Naive B cell (primary cell): ENCODE measurements at regions not wholly inside any gene's neighbourhood (a gene's known extent, or its start where the extent isn't known, plus 50 kb on each side); places are given as distances from the start of the nearest gene placed in this dataset.
"Not testable (repeated sequence)": the region's sequence is repeated elsewhere in the genome, so short reads cannot be mapped to it uniquely, and the experiment has no call there.

ENCODE experiments used
- ATAC-seq, 2 donors: fragments of 150-1000 bp; cut with Tn5 transposase; 2 replicates each; pipeline ENCODE4 v1.10.0; 2021; ENCODE audit warnings: low read depth in 2 of 2, mild to moderate bottlenecking in 2 of 2, moderate library complexity in 2 of 2
- DNase-seq: peaks from one replicate; pipeline ENCODE4 v3.0.0; 2022
- H3K27ac Mint-ChIP-seq, 6 donors: one replicate each; pipeline ENCODE4 v1.8.0; 2020 to 2022; ENCODE audit warnings: mild to moderate bottlenecking in 6 of 6, mixed read lengths in 6 of 6, moderate library complexity in 5 of 6, inconsistent platforms in 2 of 6
- H3K27me3 Mint-ChIP-seq, 3 donors: one replicate each; pipeline ENCODE4 v1.8.0; 2021 to 2022; ENCODE audit warnings: mixed read lengths in 3 of 3, mild to moderate bottlenecking in 1 of 3
- H3K36me3 Mint-ChIP-seq, 2 donors: one replicate each; pipeline ENCODE4 v1.8.0; 2020 to 2022; ENCODE audit warnings: mixed read lengths in 2 of 2, inconsistent platforms in 1 of 2, mild to moderate bottlenecking in 1 of 2
- H3K4me1 Mint-ChIP-seq, 3 donors: one replicate each; pipeline ENCODE4 v1.8.0; 2020 to 2022; ENCODE audit warnings: mixed read lengths in 3 of 3, inconsistent platforms in 1 of 3, mild to moderate bottlenecking in 1 of 3, moderate library complexity in 1 of 3
- H3K4me3 Mint-ChIP-seq, 8 donors: one replicate each; pipeline ENCODE4 v1.8.0; 2020 to 2022; ENCODE audit warnings: mild to moderate bottlenecking in 8 of 8, mixed read lengths in 8 of 8, moderate library complexity in 8 of 8, inconsistent platforms in 2 of 8
- H3K9me3 Mint-ChIP-seq, 7 donors: one replicate each; pipeline ENCODE4 v1.8.0; 2020 to 2022; ENCODE audit warnings: mixed read lengths in 7 of 7, mild to moderate bottlenecking in 5 of 7, inconsistent platforms in 2 of 7, moderate library complexity in 1 of 7

- Mint-ChIP-seq H3K4me3 (no peak overlapping the region), H3K9me3 (peaks cover 0 to 2% (median 0%) of the 10 kb centered on the region in 7 donors), H3K4me1 (no peaks in the 10 kb centered on the region), H3K36me3 (no peaks in the 10 kb centered on the region), H3K27me3 (no peaks in the 10 kb centered on the region), H3K27ac (no peak overlapping the region)
- no peak for ATAC-seq
- no peak for DNase-seq
These were observed 702.9 kb downstream of the TENT5A start for GRCh38 chr6:81049425-81050042.

- ATAC-seq (no peak), DNase-seq (no peak)
- Mint-ChIP-seq H3K9me3 (peaks cover 0 to 5% (median 0%) of the 10 kb centered on the region in 7 donors), H3K27me3 (no peaks in the 10 kb centered on the region), H3K27ac (no peak overlapping the region), H3K4me1 (no peaks in the 10 kb centered on the region), H3K4me3 (no peak overlapping the region), H3K36me3 (no peaks in the 10 kb centered on the region)
These were observed 721.1 kb downstream of the TENT5A start for GRCh38 chr6:81031416-81031815.

- DNase-seq (no peak), ATAC-seq (no peak)
- H3K36me3 Mint-ChIP-seq = no peaks in the 10 kb centered on the region
- no peak overlapping the region for H3K4me3 Mint-ChIP-seq
- H3K27ac Mint-ChIP-seq = no peak overlapping the region
- H3K9me3 Mint-ChIP-seq = peaks cover 0 to 20% (median 7%) of the 10 kb centered on the region in 7 donors
- no peaks in the 10 kb centered on the region for H3K4me1 Mint-ChIP-seq
- no peaks in the 10 kb centered on the region for H3K27me3 Mint-ChIP-seq
These were observed 726.4 kb downstream of the TENT5A start for GRCh38 chr6:81026041-81026553.

GRCh38 chr6:81023709-81024108 is 728.8 kb downstream of the TENT5A start:
- Mint-ChIP-seq H3K36me3 (no peaks in the 10 kb centered on the region), H3K4me1 (no peaks in the 10 kb centered on the region), H3K4me3 (no peak overlapping the region), H3K27me3 (no peaks in the 10 kb centered on the region), H3K9me3 (peaks cover 2 to 26% (median 6%) of the 10 kb centered on the region in 7 donors), H3K27ac (no peak overlapping the region)
- DNase-seq (no peak), ATAC-seq (no peak)

GRCh38 chr6:81023007-81023582 is 729.4 kb downstream of the TENT5A start:
- no peaks in the 10 kb centered on the region for H3K4me1 Mint-ChIP-seq
- H3K27ac Mint-ChIP-seq = no peak overlapping the region
- no peaks in the 10 kb centered on the region for H3K27me3 Mint-ChIP-seq
- no peak for DNase-seq
- no peak overlapping the region for H3K4me3 Mint-ChIP-seq
- no peak for ATAC-seq
- peaks cover 2 to 29% (median 6%) of the 10 kb centered on the region in 7 donors for H3K9me3 Mint-ChIP-seq
- no peaks in the 10 kb centered on the region for H3K36me3 Mint-ChIP-seq

- not testable (repeated sequence) for H3K4me3 Mint-ChIP-seq, DNase-seq, H3K27ac Mint-ChIP-seq, H3K36me3 Mint-ChIP-seq, H3K4me1 Mint-ChIP-seq, H3K27me3 Mint-ChIP-seq, ATAC-seq
- peaks cover 4 to 21% (median 6%) of the 10 kb centered on the region in 7 donors for H3K9me3 Mint-ChIP-seq
These were observed 734.9 kb downstream of the TENT5A start for GRCh38 chr6:81017586-81017985.

GRCh38 chr6:81003894-81004293 is 748.6 kb downstream of the TENT5A start:
- no peak for ATAC-seq
- DNase-seq = no peak
- Mint-ChIP-seq H3K27me3 (no peaks in the 10 kb centered on the region), H3K9me3 (peaks cover 0 to 29% (median 7%) of the 10 kb centered on the region in 7 donors), H3K36me3 (no peaks in the 10 kb centered on the region), H3K4me3 (no peak overlapping the region), H3K27ac (no peak overlapping the region), H3K4me1 (no peaks in the 10 kb centered on the region)

GRCh38 chr6:81003156-81003555 is 749.3 kb downstream of the TENT5A start:
- Mint-ChIP-seq H3K9me3 (peaks cover 0 to 29% (median 7%) of the 10 kb centered on the region in 7 donors), H3K27ac (no peak overlapping the region), H3K4me3 (no peak overlapping the region), H3K36me3 (no peaks in the 10 kb centered on the region), H3K27me3 (no peaks in the 10 kb centered on the region), H3K4me1 (no peaks in the 10 kb centered on the region)
- no peak for DNase-seq
- ATAC-seq = no peak

GRCh38 chr6:81002126-81002525 is 750.4 kb downstream of the TENT5A start:
- ATAC-seq (no peak), DNase-seq (no peak)
- Mint-ChIP-seq H3K9me3 (peaks cover 0 to 31% (median 7%) of the 10 kb centered on the region in 7 donors), H3K4me1 (no peaks in the 10 kb centered on the region), H3K27me3 (no peaks in the 10 kb centered on the region), H3K36me3 (no peaks in the 10 kb centered on the region), H3K4me3 (no peak overlapping the region), H3K27ac (no peak overlapping the region)

- peaks cover 0 to 13% (median 4%) of the 10 kb centered on the region in 7 donors for H3K9me3 Mint-ChIP-seq
- H3K4me3 Mint-ChIP-seq = no peak overlapping the region
- no peaks in the 10 kb centered on the region for H3K36me3 Mint-ChIP-seq
- DNase-seq = no peak
- H3K4me1 Mint-ChIP-seq = no peaks in the 10 kb centered on the region
- no peak for ATAC-seq
- H3K27ac Mint-ChIP-seq = no peak overlapping the region
- no peaks in the 10 kb centered on the region for H3K27me3 Mint-ChIP-seq
These were observed 761.2 kb downstream of the TENT5A start for GRCh38 chr6:80991316-80991715.

- ATAC-seq = no peak
- H3K9me3 Mint-ChIP-seq = peaks cover 0 to 7% (median 2%) of the 10 kb centered on the region in 7 donors
- DNase-seq = no peak
- no peaks in the 10 kb centered on the region for H3K36me3 Mint-ChIP-seq
- H3K4me1 Mint-ChIP-seq = no peaks in the 10 kb centered on the region
- H3K4me3 Mint-ChIP-seq = no peak overlapping the region
- no peaks in the 10 kb centered on the region for H3K27me3 Mint-ChIP-seq
- no peak overlapping the region for H3K27ac Mint-ChIP-seq
These were observed 763.6 kb downstream of the TENT5A start for GRCh38 chr6:80988892-80989291.

- Mint-ChIP-seq H3K36me3 (no peaks in the 10 kb centered on the region), H3K4me3 (no peak overlapping the region), H3K4me1 (no peaks in the 10 kb centered on the region), H3K27ac (no peak overlapping the region), H3K27me3 (no peaks in the 10 kb centered on the region), H3K9me3 (peaks cover 0 to 7% (median 3%) of the 10 kb centered on the region in 7 donors)
- ATAC-seq = no peak
- DNase-seq = no peak
These were observed 764.2 kb downstream of the TENT5A start for GRCh38 chr6:80988286-80988685.

- DNase-seq, H3K36me3 Mint-ChIP-seq, H3K27ac Mint-ChIP-seq, H3K4me1 Mint-ChIP-seq, H3K4me3 Mint-ChIP-seq, ATAC-seq, H3K27me3 Mint-ChIP-seq, H3K9me3 Mint-ChIP-seq: not testable (repeated sequence)
These were observed 771.3 kb downstream of the TENT5A start for GRCh38 chr6:80981226-80981625.

GRCh38 chr6:80976336-80976735 is 776.1 kb downstream of the TENT5A start:
- no peaks in the 10 kb centered on the region for H3K4me1 Mint-ChIP-seq
- H3K36me3 Mint-ChIP-seq = no peaks in the 10 kb centered on the region
- no peak for ATAC-seq
- no peak for DNase-seq
- H3K27me3 Mint-ChIP-seq = no peaks in the 10 kb centered on the region
- peaks cover 0 to 5% (median 3%) of the 10 kb centered on the region in 7 donors for H3K9me3 Mint-ChIP-seq
- no peak overlapping the region for H3K4me3 Mint-ChIP-seq
- H3K27ac Mint-ChIP-seq = no peak overlapping the region
